Nephron progenitor cell (in vitro differentiated cells): ENCODE measurements at regions not wholly inside any gene's neighbourhood (a gene's known extent, or its start where the extent isn't known, plus 50 kb on each side); places are given as distances from the start of the nearest gene placed in this dataset.
A peak's percentile ranks its signal among the peaks of the same experiment; 100 is the strongest.

Experiments
- DNase-seq: peaks from one replicate; pipeline ENCODE4 v3.0.0; 2021
- H3K27ac Mint-ChIP-seq: 2 replicates; pipeline ENCODE4 v1.8.0; 2021; ENCODE audit warnings: mild to moderate bottlenecking, moderate library complexity, mixed read lengths
- H3K27me3 Mint-ChIP-seq: 2 replicates; pipeline ENCODE4 v1.8.0; 2021; ENCODE audit warnings: mild to moderate bottlenecking, low read depth, mixed read lengths; ENCODE audit not compliant: poor library complexity
- H3K36me3 Mint-ChIP-seq: 2 replicates; pipeline ENCODE4 v1.8.0; 2021; ENCODE audit warnings: low read depth, mixed read lengths
- H3K4me1 Mint-ChIP-seq: 2 replicates; pipeline ENCODE4 v1.8.0; 2021; ENCODE audit warnings: mixed read lengths
- H3K4me3 Mint-ChIP-seq: 2 replicates; pipeline ENCODE4 v1.8.0; 2021; ENCODE audit warnings: mild to moderate bottlenecking, moderate library complexity, mixed read lengths
- H3K9me3 Mint-ChIP-seq: 2 replicates; pipeline ENCODE4 v1.8.0; 2021; ENCODE audit warnings: mild to moderate bottlenecking, moderate library complexity, mixed read lengths
- CTCF ChIP-seq: fragments of 200-600 bp; sonication (generic); IDR thresholded peaks from 2 replicates; pipeline ENCODE4 v1.5.0; 2021; ENCODE audit warnings: antibody characterized with exemption

- TF ChIP-seq CTCF: no peak
- DNase-seq: no peak
- no peak overlapping the region for H3K4me3 Mint-ChIP-seq
- H3K4me1 Mint-ChIP-seq: no peaks in the 10 kb centered on the region
- peak overlapping the region; percentile 32 for H3K27ac Mint-ChIP-seq
- peaks cover 3% of the 10 kb centered on the region for H3K27me3 Mint-ChIP-seq
- H3K36me3 Mint-ChIP-seq: no peaks in the 10 kb centered on the region
- H3K9me3 Mint-ChIP-seq: no peaks in the 10 kb centered on the region
Measured at GRCh38 chr6:140205795-140206593, 831.5 kb upstream of the CITED2 start.

DNA sequence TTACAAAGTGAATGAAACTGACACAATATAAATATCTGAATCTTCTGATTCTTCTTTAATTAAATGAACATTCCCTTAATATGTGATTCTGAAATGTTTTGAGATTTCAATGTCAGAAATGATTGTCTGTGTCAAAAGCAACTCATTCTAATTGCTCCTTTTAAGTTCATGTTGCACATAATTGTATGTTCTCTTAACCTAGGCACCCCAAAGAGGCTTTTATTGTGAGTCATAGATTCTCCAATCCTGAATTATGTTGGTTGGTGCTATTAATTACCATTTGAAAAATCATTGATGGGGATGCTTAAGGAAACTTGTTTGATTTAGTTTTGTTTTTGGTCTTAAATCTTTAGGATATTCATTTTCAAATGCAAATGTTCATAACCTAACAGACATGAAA, 829.7 kb upstream of the CITED2 start:
- Mint-ChIP-seq H3K27me3 (peaks cover 6% of the 10 kb centered on the region), H3K4me3 (no peak overlapping the region), H3K9me3 (no peaks in the 10 kb centered on the region), H3K4me1 (no peaks in the 10 kb centered on the region), H3K36me3 (no peaks in the 10 kb centered on the region), H3K27ac (no peak overlapping the region)
- TF ChIP-seq CTCF: no peak
- no peak for DNase-seq

- H3K27me3 Mint-ChIP-seq: peaks cover 6% of the 10 kb centered on the region
- no peaks in the 10 kb centered on the region for H3K9me3 Mint-ChIP-seq
- no peak for DNase-seq
- no peak for TF ChIP-seq CTCF
- no peak overlapping the region for H3K27ac Mint-ChIP-seq
- H3K4me3 Mint-ChIP-seq: no peak overlapping the region
- no peaks in the 10 kb centered on the region for H3K36me3 Mint-ChIP-seq
- H3K4me1 Mint-ChIP-seq: no peaks in the 10 kb centered on the region
Measured at GRCh38 chr6:140203661-140204147, 829.3 kb upstream of the CITED2 start.

DNA sequence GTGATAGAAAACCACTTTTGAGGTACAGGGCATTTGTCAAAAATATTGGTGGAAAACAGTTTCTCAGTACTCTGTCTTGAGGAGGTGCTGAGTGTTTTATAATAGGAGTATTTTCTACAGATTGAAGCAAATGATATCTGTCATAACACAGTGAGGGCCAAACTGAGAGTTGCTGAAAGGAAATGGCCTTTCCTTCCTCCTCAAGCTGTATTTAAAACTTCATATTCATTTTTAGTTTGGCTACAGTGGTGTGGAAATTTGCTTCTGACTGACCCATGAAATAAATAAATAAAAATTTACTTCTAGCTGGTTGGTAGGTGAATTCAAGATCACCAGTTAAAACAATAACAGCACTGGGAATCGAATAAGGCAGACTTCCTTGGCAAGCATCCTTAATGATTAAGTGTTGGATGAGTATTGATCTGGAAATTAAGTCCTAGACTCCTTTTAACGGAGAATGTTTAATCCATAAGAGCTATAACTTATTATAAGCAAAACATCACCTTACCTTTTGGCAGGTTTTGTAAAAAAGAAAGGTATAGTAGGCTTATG, 828.6 kb upstream of the CITED2 start:
- H3K4me1 Mint-ChIP-seq: no peaks in the 10 kb centered on the region
- DNase-seq: no peak
- peaks cover 6% of the 10 kb centered on the region for H3K27me3 Mint-ChIP-seq
- no peaks in the 10 kb centered on the region for H3K9me3 Mint-ChIP-seq
- H3K36me3 Mint-ChIP-seq: no peaks in the 10 kb centered on the region
- no peak overlapping the region for H3K27ac Mint-ChIP-seq
- TF ChIP-seq CTCF: no peak
- no peak overlapping the region for H3K4me3 Mint-ChIP-seq

- no peaks in the 10 kb centered on the region for H3K9me3 Mint-ChIP-seq
- no peaks in the 10 kb centered on the region for H3K36me3 Mint-ChIP-seq
- H3K27me3 Mint-ChIP-seq: peaks cover 2% of the 10 kb centered on the region
- no peaks in the 10 kb centered on the region for H3K4me1 Mint-ChIP-seq
- no peak overlapping the region for H3K27ac Mint-ChIP-seq
- no peak for DNase-seq
- no peak for TF ChIP-seq CTCF
- H3K4me3 Mint-ChIP-seq: no peak overlapping the region
Measured at GRCh38 chr6:140201787-140202458, 827.5 kb upstream of the CITED2 start.
